Right lung (tissue), 2 donors: ENCODE measurements at regions not wholly inside any gene's neighbourhood (a gene's known extent, or its start where the extent isn't known, plus 50 kb on each side); places are given as distances from the start of the nearest gene placed in this dataset.
A peak's percentile ranks its signal among the peaks of the same experiment; 100 is the strongest.
"Not testable (repeated sequence)": the region's sequence is repeated elsewhere in the genome, so short reads cannot be mapped to it uniquely, and the experiment has no call there.

Experiments used
- DNase-seq, 2 donors: peaks; one replicate each; pipeline ENCODE4 v3.0.0-alpha.2; 2013

DNA sequence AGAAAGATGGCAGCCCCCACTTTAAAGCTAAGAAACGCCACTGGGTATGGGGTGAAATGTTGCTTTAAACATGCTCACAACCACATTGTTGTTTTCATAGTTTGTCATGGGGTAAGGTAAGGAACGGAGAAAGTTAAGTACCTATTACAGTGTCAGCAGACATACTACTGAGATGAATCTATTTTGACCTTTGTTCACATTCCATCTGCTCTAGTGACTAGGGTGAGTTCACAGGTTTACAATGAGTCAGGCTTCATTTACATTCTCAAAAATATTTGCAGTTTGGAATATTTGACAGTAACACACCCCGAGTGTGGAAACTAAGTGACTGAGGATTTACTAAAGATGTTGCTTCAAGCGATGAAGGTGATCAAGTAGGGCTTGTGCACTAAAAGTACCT lies 428.7 kb upstream of the ACVR2A start:
- no peak for DNase-seq

DNA sequence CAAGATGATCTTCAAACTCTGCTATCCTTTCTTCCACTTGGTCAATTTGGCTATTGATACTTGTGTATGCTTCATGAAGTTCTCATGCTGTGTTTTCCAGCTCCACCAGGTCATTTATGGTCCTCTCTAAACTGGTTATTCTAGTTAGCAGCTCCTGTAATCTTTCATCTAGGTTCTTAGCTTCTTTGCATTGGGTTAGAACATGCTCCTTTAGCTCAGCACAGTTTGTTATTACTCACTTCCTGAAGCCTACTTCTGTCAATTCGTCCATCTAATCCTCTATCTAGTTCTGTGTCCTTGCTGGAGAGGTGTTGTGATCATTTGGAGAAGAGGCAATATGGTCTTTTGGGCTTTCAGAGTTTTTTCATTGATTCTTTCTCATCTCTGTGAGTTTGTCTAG lies 430.2 kb upstream of the ACVR2A start:
- DNase-seq, result not testable (repeated sequence)

DNA sequence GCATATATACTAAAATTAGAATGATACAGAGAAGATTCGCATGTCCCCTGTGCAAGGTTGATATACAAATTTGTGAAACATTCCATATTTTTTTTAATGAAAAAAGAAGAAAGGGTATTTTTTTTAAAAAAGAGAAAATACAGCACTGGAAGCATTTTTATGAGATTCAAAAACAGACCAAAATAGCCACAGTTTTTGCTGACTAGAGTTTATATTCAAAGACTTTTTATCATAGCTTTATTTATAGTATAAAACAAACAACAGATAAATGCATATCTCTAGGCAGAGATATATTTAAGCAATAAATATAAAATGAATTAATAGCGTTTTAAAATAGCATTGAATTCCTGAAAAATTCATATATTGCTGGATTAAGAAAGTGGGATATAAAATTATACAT lies 436.5 kb upstream of the ACVR2A start:
- DNase-seq, result no peak

DNA sequence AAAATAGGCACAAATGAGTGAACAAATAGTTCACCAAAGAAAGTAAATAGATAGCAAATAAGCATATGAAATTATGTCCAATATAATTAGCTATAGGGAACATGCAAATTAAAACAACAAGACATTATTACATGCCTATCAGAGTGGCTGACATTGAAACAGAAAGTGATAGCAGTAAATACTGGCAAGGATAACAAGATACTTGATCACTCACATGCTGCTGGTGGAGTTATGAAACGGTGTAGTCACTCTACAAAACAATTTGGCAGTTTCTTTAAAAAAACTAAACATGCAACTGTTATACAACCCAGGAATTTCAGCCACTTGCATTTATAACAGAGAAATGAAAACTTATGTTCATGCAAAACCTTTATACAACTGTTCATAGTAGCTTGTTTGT lies 439.2 kb upstream of the ACVR2A start:
- no peak for DNase-seq

DNA sequence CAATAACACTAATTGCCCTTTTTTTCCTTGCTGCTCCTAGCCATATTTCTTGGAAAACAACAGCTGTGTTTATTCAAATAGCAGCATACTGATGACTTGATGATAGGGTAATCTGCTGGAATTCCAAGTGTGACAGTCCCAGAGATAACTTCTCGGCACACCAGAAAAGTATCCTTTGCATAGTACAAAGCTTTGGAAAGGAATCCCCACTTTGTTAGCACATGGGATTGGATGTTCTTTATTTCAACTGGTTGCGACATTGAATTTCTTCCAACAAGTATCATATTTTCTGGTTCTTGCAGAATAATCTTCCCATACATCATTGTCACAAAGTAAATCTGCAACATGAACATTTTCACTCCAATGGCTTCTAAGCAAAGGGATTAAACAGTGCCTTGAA lies 445.8 kb upstream of the ACVR2A start:
- DNase-seq, result peak; percentile 78 to 80

DNA sequence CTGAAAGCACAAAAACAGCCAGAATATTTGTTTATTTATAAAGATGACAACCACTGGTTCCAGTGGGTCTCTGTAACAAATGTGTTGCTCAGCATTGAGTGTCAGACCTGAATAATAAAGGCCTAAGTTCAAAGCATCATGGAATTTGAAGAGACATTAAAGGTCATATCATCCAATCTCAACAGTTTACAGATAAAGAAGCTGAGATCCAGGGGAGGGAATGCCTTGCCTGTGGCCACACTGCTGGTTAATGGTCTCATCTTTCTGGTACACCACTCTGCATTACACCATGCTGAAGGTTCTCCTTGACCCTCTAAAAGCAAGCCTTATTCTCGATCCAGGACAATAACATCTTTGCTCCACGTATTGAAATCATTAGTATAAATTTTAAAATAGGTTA lies 446.5 kb upstream of the ACVR2A start:
- DNase-seq, result no peak

DNA sequence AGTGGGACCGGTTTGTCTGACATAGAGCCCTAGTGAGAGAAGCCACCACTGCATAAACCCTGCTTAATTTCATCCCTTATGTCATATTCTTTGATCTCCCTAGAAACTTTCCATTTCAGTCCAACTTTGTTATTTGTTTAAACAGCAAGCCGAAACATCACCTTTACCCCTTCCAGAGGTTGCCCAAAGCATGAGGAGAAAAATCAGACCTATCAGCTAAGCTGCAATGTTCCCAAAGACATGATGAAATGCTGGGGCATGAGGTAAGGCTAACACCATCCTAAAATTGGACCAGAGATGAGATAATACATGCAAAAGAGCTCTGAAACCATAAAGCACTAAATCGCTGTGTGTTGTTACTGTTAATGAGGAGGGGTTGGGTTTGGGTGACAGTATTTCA lies 447.9 kb upstream of the ACVR2A start:
- DNase-seq, result no peak

DNA sequence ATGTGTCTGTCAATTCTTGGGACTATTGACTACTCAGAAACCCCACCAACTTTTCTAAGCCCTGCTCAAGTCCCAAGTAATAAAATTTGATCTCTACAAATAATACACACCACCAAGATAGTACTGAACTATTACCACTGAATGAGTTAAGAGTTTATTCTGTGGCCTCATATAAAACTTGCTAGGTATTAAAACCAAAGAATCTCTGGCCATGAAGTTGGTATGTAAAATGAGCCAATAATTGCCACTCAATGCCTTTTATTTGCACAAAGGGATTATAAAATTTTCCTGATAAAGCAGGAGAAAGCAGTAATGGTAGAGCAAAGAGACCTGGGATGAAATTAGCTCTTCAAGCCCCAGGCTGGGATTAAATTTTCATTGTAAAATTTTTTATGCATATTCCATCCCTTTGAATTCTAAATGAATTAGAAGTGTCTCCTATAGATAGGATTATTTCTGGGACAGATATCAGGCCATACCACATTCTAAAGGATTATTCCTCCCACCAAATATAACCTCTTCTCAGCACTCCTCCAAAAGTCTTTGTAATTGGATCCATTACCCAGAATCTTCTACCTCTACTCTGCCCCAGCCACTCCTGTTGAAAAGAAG lies 450.5 kb upstream of the ACVR2A start:
- no peak for DNase-seq

DNA sequence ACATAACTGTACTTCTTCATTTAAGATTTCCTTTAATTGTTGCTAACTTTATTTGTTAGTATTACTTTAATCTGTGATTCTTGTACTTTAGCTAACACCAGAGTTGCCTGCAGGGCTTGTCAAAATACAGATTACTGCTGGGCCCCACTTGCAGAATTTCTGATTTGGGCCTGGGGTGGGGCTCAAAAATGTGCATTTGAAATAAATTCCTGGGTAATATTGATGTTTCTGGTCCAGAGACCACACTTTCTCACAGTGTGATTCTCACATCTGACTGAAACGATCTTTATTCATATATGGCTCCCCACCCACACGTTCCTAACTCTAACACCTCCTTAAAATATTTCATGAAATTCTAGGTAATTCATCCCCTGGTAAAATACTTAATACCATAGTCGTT lies 452.6 kb upstream of the ACVR2A start:
- no peak for DNase-seq

DNA sequence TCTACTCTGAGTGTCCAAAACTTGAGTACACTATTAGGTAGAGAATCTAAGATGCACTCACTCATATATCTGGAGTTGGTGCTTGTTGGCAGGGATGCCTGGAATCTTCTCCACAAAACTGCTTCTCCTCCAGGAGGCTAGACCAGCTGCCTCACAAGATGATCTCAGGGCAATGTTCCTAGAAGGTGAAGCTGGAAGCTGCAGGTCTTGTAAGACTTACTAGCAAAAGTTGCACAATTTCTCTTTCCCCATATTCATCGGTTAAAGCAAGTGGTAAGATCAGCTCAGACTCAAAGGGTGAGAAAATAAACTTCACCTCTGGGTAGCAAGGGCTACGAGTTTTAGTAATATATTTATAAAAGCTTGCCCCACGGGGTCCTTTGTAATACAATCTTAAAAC lies 454.4 kb upstream of the ACVR2A start:
- DNase-seq, result no peak

DNA sequence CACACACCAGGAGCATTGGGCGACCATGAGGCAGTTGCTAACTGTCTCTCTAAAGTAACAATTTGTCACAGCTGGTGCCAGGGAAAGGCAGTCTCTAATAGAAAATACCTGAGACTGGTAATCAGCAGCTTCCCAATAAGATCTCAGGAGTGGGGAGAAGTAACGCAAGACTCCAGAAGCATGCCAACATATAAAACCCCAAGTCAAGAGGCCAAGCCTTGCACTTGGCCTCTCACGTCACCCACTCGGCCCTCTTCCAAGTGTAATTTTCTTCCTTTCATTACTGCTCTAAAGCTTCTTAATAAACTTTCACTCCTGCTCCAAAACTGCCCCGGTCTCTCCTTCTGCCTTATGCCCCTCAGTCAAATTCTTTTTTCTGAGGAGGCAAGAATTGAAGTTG lies 455.6 kb upstream of the ACVR2A start:
- no peak for DNase-seq

DNA sequence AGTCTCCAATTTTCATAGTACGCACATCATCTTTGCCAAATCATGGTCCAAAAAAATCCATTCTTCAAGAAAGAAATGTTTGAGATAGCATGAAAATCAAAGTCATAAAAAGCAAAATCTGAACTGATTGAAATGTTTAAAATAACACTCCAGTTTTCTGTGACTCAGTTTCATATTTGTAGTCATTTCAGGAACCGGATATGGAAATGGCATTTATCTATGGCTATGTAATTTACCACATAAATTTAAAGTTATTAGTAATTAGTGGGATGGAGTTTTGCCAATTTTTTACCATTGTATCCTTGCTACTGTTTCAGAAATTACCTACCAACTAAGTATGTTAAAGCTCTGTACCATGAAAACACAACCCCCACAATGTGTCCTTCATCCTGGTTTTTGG lies 456.6 kb upstream of the ACVR2A start:
- no peak for DNase-seq

DNA sequence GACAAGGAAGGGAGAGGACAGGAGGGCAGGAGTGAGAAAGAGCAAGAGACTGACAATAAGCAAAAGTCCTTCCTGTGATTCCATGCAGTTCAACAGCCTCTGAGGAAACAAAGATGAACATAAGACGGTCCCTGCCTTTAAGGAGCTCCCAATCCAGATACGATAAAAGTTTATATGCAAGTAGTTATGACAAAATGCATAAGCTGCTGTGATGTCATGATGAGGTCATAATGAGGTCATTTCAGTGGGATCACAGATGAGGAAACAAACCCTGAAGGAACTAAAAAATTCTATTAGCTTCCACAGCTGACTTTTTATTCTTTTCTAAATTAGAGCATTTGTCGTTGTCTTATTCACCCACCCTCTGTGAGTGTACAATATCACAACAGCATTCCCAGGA lies 458.5 kb upstream of the ACVR2A start:
- no peak for DNase-seq

DNA sequence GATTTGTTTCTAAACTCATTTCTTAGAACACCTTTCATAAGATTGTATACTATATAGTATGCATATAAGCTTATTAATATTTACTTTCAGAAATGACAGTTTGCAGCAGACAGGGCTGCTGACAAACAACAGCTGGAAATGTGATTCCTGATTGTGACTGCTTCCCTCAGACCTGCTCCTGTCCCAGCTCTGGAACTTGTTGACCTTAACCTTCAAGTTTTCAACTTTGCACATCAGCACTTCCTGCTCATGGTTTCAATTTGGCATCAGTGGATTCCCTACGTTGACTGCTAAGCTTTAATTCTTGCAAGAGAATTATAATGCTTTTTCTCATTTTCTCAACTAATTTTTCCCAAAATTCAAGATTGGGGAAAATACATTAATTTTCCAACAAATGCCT lies 459.2 kb upstream of the ACVR2A start:
- no peak for DNase-seq

DNA sequence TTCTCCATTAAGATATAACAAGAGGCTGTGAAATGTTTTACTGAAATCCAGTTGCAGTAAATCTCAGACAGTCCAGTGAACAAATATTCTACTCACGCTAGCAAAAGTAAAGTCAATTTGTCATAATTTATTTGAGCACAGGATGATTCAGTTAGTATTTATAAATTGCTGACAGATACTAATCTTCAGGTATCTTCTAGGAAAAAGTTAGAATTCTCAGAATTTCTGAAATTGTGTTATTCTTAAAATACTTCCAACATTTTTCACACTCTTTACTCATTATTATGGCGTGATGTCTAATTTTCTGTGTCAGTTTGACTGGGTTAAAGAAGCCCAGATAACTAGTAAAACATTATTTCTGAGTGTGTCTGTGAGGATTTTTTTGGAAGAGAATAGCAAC lies 460.2 kb upstream of the ACVR2A start:
- DNase-seq, result no peak

DNA sequence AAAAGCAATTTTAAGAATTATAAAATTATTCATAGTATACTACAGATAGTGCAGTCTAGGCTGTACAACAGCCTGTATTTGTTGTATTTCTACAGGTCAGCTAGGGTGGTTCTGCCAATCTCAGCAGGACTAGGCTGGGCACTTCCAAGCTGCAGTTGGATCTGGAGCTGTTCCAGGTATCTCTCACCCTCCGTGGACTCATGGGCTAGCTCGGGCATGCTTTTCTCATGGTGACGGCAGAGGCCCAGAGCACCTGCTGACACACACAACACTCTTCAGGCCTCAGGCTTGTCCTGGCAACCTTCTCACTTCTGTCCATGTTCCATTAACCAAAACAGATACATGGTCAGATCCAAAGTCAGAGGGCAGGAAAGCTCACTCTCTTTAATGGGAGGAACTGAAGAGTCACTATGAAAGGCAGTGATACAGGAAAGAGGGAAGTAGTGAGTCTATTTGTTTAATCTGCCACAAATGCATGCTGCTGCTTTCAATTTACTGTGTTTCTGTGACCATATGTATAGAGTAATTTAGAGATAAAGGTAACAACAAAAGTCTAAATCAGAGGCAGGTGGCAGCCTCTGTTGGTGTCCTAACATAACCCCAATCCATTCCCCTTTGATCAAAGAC lies 462.4 kb upstream of the ACVR2A start:
- no peak for DNase-seq

DNA sequence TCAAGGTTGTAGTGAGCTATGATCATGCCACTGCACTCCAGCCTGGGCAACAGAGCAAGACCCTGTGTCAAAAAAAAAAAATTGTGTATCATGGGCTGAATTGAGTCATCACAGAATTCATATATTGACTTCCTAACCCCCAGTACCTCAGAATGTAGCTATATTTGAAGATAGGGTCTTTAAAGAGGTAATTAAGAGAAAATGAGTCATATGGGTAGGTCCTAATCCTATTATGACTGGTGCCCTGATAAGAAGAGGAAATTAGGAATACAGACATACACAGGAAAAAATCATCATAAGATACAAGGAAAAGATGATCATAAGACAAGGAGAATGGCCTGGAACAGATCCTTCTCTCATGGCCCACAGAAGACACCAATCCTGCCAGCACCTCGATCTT lies 466.4 kb upstream of the ACVR2A start:
- no peak for DNase-seq

DNA sequence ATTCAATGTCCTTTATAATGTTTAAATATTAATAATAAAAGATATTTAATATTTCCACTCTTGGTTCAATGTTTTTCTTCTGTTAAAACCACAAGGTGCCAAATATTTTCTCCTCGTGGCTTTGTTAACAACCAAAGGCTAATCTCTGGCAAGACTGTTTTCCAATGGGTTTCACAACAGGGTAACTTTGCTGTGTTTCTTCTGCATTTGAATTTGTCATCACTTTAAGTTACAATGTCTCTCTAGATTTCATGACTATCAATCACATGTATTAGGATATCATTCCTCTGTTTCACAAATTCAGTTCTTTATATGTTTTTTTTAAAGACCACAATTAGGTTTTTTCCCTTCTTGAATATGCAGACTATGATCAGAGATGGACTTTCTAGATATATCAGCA lies 469.8 kb upstream of the ACVR2A start:
- no peak for DNase-seq

DNA sequence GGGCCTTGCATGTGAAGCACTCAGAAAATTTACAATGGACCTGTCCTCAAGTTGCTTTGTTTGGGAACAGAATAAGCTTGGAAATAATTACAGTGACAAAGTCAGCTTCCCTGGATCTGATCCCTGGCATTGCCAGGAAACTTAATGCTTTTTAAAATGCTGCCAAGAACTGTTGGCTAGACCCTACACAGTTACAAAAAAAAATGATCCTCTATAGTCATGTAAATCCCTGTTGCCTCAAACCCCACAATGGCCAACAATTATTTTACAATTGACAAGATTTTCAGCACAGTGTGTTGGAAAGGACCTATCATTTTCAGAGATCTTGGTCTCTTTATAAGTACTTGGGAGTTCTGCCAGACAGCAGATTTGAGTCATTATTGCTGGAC lies 470.4 kb upstream of the ACVR2A start:
- DNase-seq, result no peak

DNA sequence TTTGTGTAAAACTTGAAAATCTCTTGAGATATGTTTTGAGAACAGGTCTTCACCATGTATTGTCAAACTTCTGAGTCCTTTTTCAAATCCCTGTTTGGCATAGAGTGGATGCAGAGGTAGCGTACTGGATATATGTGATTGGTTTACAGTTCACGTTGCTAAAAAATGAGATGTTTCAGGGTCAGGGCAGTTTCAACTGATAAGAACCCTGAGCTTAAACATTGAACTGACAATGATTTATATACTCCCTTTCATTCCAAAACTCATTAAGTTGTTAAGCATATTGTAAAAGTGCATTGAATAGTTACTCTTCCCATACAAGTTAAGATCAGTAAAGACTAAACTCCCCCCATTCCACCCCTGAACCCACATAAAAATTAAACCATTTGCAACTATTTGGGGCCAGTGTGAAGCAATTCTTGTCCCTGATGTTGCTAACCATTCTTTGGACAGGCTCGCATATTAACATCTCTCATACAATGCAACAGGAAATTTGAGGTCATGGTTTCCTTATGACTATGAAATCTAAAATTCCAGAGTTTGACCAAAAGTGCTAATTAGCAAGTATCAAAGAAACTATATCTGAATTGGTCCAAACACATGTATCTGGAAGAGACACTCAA lies 470.9 kb upstream of the ACVR2A start:
- no peak for DNase-seq

DNA sequence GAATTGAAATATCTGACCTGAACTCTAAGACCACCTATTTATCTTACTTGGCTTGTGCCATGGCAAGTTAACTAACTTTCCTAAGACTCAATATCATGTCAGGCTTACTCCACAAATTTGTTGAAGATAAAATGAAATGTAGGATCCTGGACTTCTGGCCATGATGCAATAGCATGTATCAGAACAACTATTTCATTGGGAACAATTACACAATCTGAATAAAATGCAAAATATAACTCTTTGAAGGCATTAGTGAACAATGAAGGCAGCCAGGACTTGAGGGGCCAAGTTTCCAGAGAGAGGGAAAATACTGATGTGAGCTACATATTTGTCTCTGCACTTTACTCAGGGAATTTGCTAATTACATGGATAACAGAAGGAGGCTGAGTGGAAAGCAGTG lies 476.5 kb upstream of the ACVR2A start:
- no peak for DNase-seq

DNA sequence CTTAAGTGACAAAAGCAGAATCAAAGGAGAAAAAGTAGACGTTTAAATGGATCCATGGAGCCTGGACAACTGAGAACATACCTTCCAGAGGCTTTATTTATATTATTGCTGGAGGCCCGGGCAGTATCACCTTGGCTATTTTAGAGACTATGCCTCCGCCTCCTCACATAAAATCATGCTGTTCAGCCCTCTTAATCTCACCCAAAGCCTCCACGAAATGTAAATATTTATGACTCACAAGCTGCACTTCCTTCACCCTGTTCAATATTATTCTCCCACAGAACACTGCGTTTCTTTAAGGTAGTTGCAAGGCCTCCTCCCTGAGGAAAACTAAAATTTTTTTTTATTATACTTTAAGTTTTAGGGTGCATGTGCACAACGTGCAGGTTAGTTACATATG lies 478.6 kb upstream of the ACVR2A start:
- DNase-seq, result no peak

DNA sequence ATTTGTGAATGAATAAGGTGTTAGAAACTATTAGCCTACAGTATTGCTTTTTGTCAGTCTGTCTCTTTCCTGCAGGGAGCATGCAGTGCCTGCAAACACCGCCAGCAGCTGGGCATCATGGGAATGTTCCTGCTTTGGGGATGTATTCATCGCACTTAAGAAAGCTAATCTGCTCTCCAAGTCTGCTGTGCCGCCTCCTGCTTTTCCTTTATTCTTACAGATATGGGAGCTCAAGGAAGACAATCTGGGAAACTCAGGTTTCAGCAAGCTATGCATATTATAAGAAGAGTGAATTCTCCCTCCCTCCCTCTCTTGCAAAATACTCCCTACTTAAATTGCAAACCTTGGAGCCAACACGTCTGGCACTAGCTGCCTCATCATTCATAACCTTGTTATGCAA lies 479.2 kb upstream of the ACVR2A start:
- DNase-seq, result no peak

DNA sequence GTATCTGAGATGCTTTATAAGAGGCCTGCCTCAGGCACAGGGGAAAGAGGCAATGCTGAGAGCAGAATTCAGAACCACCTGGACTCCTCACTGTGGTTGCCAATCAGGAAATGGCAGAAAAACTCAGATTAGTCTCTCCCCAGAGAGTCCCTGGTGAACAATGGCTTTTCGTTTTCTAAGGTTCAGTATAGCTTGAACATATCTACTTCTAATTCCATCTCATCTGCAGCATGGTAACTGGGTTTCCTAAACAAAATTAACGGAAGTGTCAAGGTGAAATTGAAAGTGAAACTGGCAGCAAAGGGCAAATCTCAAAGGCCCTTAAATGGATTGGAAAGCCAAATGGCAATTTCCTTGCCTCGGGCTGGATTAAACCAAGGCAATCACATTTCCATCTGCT lies 480.2 kb upstream of the ACVR2A start:
- DNase-seq, result no peak
